H1 (cell line): ENCODE measurements at regions not wholly inside any gene's neighbourhood (a gene's known extent, or its start where the extent isn't known, plus 50 kb on each side); places are given as distances from the start of the nearest gene placed in this dataset.

Source experiments
- CTCF ChIA-PET: fragments of 300-600 bp; sonication (Branson Sonifier 250); formaldehyde crosslinking; loops from one replicate; lab custom pipeline; 2021; ENCODE audit not compliant: partially characterized antibody; lab: Charles Lee
- POLR2A ChIA-PET: fragments of 300-600 bp; sonication (Branson Sonifier 250); formaldehyde crosslinking; loops from one replicate; lab custom pipeline; 2021; ENCODE audit warnings: inconsistent platforms; ENCODE audit not compliant: partially characterized antibody; lab: Charles Lee
- DNase-seq, 2 experiments: peaks; one replicate each; pipeline versions ENCODE4 v3.0.0 to v3.0.0-alpha.2; 2010 to 2022; ENCODE audit warnings: low spot score in 2 of 2, low read depth in 1 of 2, mixed read lengths in 1 of 2
- FAIRE-seq: peaks from 2 replicates; lab custom pipeline; 2011; peaks lifted over from hg19 to GRCh38; lab: Jason Lieb, UNC
- H2AFZ ChIP-seq: 2 replicates; pipeline ENCODE4 v1.8.1; 2012; ENCODE audit warnings: low read length, inconsistent platforms
- H2AK5ac ChIP-seq: 2 replicates; pipeline ENCODE4 v1.6.1; 2013; ENCODE audit warnings: low read depth, low read length
- H2BK120ac ChIP-seq: replicated peaks from 2 replicates; pipeline ENCODE3; 2013; ENCODE audit warnings: low read depth, low read length, inconsistent platforms
- H2BK12ac ChIP-seq: 2 replicates; pipeline ENCODE4 v1.6.1; 2013; ENCODE audit warnings: low read depth, low read length
- H2BK15ac ChIP-seq: 2 replicates; pipeline ENCODE4 v1.6.1; 2013; ENCODE audit warnings: low read length
- H2BK20ac ChIP-seq: 2 replicates; pipeline ENCODE4 v1.6.1; 2013; ENCODE audit warnings: low read length
- H2BK5ac ChIP-seq: 2 replicates; pipeline ENCODE4 v1.6.1; 2013; ENCODE audit warnings: low read depth, low read length
- H3K14ac ChIP-seq: 2 replicates; pipeline ENCODE4 v1.6.1; 2013; ENCODE audit warnings: inconsistent platforms; ENCODE audit not compliant: insufficient read length
- H3K18ac ChIP-seq: 2 replicates; pipeline ENCODE4 v1.6.1; 2013; ENCODE audit warnings: low read length; ENCODE audit errors: extremely low read depth
- H3K23ac ChIP-seq: 2 replicates; pipeline ENCODE4 v1.6.1; 2013; ENCODE audit warnings: inconsistent platforms; ENCODE audit not compliant: insufficient read length
- H3K23me2 ChIP-seq: 2 replicates; pipeline ENCODE4 v1.6.1; 2013; ENCODE audit warnings: low read depth, low read length
- H3K27ac ChIP-seq: 2 replicates; pipeline ENCODE4 v1.6.1; 2011; ENCODE audit warnings: low read depth, low read length, inconsistent platforms
- H3K27me3 ChIP-seq, 4 experiments: replicated peaks in 1 of 4; 1 replicate in 1 of 4; 2 replicates in 3 of 4; pipeline versions ENCODE4 v1.6.1 to v1.8.1; 2011 to 2013; ENCODE audit warnings: low read length in 3 of 4, mild to moderate bottlenecking in 3 of 4, inconsistent platforms in 2 of 4, mixed read lengths in 2 of 4, moderate library complexity in 1 of 4; ENCODE audit not compliant: control insufficient read depth in 3 of 4, insufficient read depth in 3 of 4; ENCODE audit errors: extremely low read depth in 1 of 4
- H3K36me3 ChIP-seq, 4 experiments: 2 replicates each; pipeline versions ENCODE4 v1.6.1 to v1.8.1; 2011 to 2013; ENCODE audit warnings: mild to moderate bottlenecking in 4 of 4, low read length in 3 of 4, moderate library complexity in 2 of 4, control low read depth in 1 of 4, inconsistent platforms in 1 of 4; ENCODE audit not compliant: insufficient read depth in 4 of 4, control insufficient read depth in 2 of 4
- H3K4ac ChIP-seq: replicated peaks from 2 replicates; pipeline ENCODE3; 2013; ENCODE audit warnings: low read length, low read depth, mixed read lengths, inconsistent platforms; ENCODE audit not compliant: insufficient read length
- H3K4me1 ChIP-seq, 4 experiments: replicated peaks in 1 of 4; 1 replicate in 1 of 4; 2 replicates in 3 of 4; pipeline versions ENCODE4 v1.6.1 to v1.8.1; 2011 to 2013; ENCODE audit warnings: low read length in 3 of 4, inconsistent platforms in 2 of 4, mixed read lengths in 1 of 4; ENCODE audit not compliant: insufficient read depth in 4 of 4, control insufficient read depth in 3 of 4
- H3K4me2 ChIP-seq, 2 experiments: 2 replicates each; pipeline versions ENCODE4 v1.6.1 to v1.8.1; 2011 to 2013; ENCODE audit warnings: low read depth in 2 of 2, low read length in 2 of 2, control low read depth in 1 of 2, inconsistent platforms in 1 of 2, mild to moderate bottlenecking in 1 of 2; ENCODE audit not compliant: insufficient read depth in 1 of 2
- H3K4me3 ChIP-seq, 4 experiments: fragments of 200-600, 300-600 bp in 1 of 4; sonication (generic), shearing (Covaris generic), sonication (Bioruptor Twin) in 1 of 4; 2 replicates each; pipeline versions ENCODE4 v1.5.1 to v1.8.1; 2011 to 2016; ENCODE audit warnings: low read length in 4 of 4, low read depth in 3 of 4, control low read depth in 2 of 4, inconsistent platforms in 2 of 4, mild to moderate bottlenecking in 2 of 4, mixed read lengths in 1 of 4, moderate library complexity in 1 of 4; ENCODE audit not compliant: insufficient read depth in 2 of 4; ENCODE audit errors: extremely low read depth in 1 of 4
- H3K56ac ChIP-seq: replicated peaks from 2 replicates; pipeline ENCODE3; 2013; ENCODE audit warnings: low read depth, mild to moderate bottlenecking, mixed read lengths, low read length, inconsistent platforms; ENCODE audit not compliant: insufficient read length
- H3K79me1 ChIP-seq: 2 replicates; pipeline ENCODE4 v1.6.1; 2013; ENCODE audit warnings: low read depth, low read length, control low read depth
- H3K79me2 ChIP-seq, 2 experiments: 2 replicates each; pipeline versions ENCODE4 v1.6.1 to v1.8.1; 2012 to 2013; ENCODE audit warnings: low read length in 2 of 2, mild to moderate bottlenecking in 2 of 2, inconsistent platforms in 1 of 2; ENCODE audit not compliant: insufficient read depth in 2 of 2, control insufficient read depth in 1 of 2
- H3K9ac ChIP-seq, 4 experiments: replicated peaks in 1 of 4; 1 replicate in 1 of 4; 2 replicates in 3 of 4; pipeline versions ENCODE4 v1.6.1 to v1.8.1; 2011 to 2013; ENCODE audit warnings: low read depth in 3 of 4, low read length in 3 of 4, control low read depth in 2 of 4, mild to moderate bottlenecking in 2 of 4, moderate library complexity in 2 of 4, inconsistent platforms in 1 of 4; ENCODE audit errors: extremely low read depth in 1 of 4
- H3K9me3 ChIP-seq, 2 experiments: 2 replicates each; pipeline versions ENCODE4 v1.6.1 to v1.8.1; 2012 to 2013; ENCODE audit warnings: mild to moderate bottlenecking in 2 of 2, moderate library complexity in 2 of 2, control low read depth in 1 of 2, inconsistent platforms in 1 of 2, low read depth in 1 of 2, low read length in 1 of 2, mixed read lengths in 1 of 2; ENCODE audit not compliant: insufficient read depth in 2 of 2
- H4K20me1 ChIP-seq, 2 experiments: replicated peaks in 1 of 2; 2 replicates each; pipeline versions ENCODE3 to v1.8.1; 2011 to 2013; ENCODE audit warnings: inconsistent platforms in 2 of 2, low read length in 2 of 2, mild to moderate bottlenecking in 1 of 2; ENCODE audit not compliant: insufficient read depth in 2 of 2, control insufficient read depth in 1 of 2
- H4K5ac ChIP-seq: 2 replicates; pipeline ENCODE4 v1.6.1; 2013; ENCODE audit warnings: low read length, low read depth, mixed read lengths, inconsistent platforms; ENCODE audit not compliant: insufficient read length
- H4K8ac ChIP-seq: 2 replicates; pipeline ENCODE4 v1.8.0; 2013; ENCODE audit warnings: mild to moderate bottlenecking, moderate library complexity, low read length, inconsistent platforms; ENCODE audit not compliant: insufficient read depth; ENCODE audit errors: extremely low read depth
- H4K91ac ChIP-seq: replicated peaks from 2 replicates; pipeline ENCODE3; 2013; ENCODE audit warnings: low read length, mixed read lengths, inconsistent platforms; ENCODE audit not compliant: insufficient read length
- ATF3 ChIP-seq: IDR thresholded peaks from 2 replicates; pipeline ENCODE4 v1.6.1; 2011; ENCODE audit warnings: low read depth, mild to moderate bottlenecking, low read length; ENCODE audit not compliant: insufficient read depth
- CHD1 ChIP-seq: IDR thresholded peaks from 2 replicates; pipeline ENCODE4 v1.6.1; 2012; ENCODE audit warnings: low read depth, low read length, improper control_type of control experiment
- CTCF ChIP-seq, 3 experiments: IDR thresholded peaks; 1 replicate in 2 of 3; 2 replicates in 1 of 3; pipeline versions ENCODE4 v1.5.1 to v1.6.1; 2011; ENCODE audit warnings: low read length in 3 of 3, mild to moderate bottlenecking in 3 of 3, inconsistent platforms in 2 of 3, low read depth in 1 of 3, moderate library complexity in 1 of 3; ENCODE audit not compliant: insufficient read depth in 1 of 3; ENCODE audit errors: control extremely low read depth in 1 of 3
- JUN ChIP-seq: IDR thresholded peaks from 2 replicates; pipeline ENCODE4 v1.6.1; 2011; ENCODE audit warnings: low read depth, mild to moderate bottlenecking, improper control_type of control experiment, low read length
- KDM1A ChIP-seq: fragments of 200-600, 300-600 bp; sonication (generic); IDR thresholded peaks from 2 replicates; pipeline ENCODE4 v1.7.1; 2016; ENCODE audit warnings: mild to moderate bottlenecking, low read length, borderline replicate concordance
- RAD21 ChIP-seq, 2 experiments: IDR thresholded peaks in 1 of 2; conservative IDR thresholded peaks in 1 of 2; 2 replicates each; pipeline ENCODE4 v1.6.1; 2011; ENCODE audit warnings: low read depth in 2 of 2, low read length in 2 of 2, improper control_type of control experiment in 1 of 2, inconsistent platforms in 1 of 2, mild to moderate bottlenecking in 1 of 2, moderate library complexity in 1 of 2
- RBBP5 ChIP-seq: IDR thresholded peaks from 2 replicates; pipeline ENCODE4 v1.7.1; 2012; ENCODE audit warnings: low read depth, mild to moderate bottlenecking, inconsistent platforms, low read length, moderate library complexity, borderline replicate concordance
- SAP30 ChIP-seq: fragments of 300-600 bp; sonication (generic); IDR thresholded peaks from 2 replicates; pipeline ENCODE4 v1.7.1; 2012; ENCODE audit warnings: low read length, moderate library complexity, mild to moderate bottlenecking, inconsistent platforms; ENCODE audit not compliant: insufficient read depth, insufficient replicate concordance
- SRF ChIP-seq: IDR thresholded peaks from 2 replicates; pipeline ENCODE4 v1.6.1; 2011; ENCODE audit warnings: mild to moderate bottlenecking, low read depth, low read length, moderate library complexity
- SUZ12 ChIP-seq: fragments of 200-600 bp; sonication (generic); IDR thresholded peaks from 2 replicates; pipeline ENCODE4 v1.6.1; 2012; ENCODE audit warnings: mild to moderate bottlenecking, inconsistent platforms, low read length, moderate library complexity, mixed read lengths
- TAF7 ChIP-seq: optimal IDR thresholded peaks from 2 replicates; pipeline ENCODE3; 2011; ENCODE audit warnings: low read depth, mild to moderate bottlenecking, inconsistent platforms, low read length, moderate library complexity, borderline replicate concordance
- WGBS, 2 experiments: shearing (Covaris generic) in 1 of 2; methylation state at CpG; one replicate each; pipeline versions ENCODE4 v1.1.6 to v1.1.7; 2013 to 2015; ENCODE audit warnings: low lambda C conversion rate in 2 of 2, mixed read lengths in 2 of 2, inconsistent platforms in 1 of 2, low coverage in 1 of 2, missing lambda C conversion rate in 1 of 2; ENCODE audit not compliant: insufficient replicate concordance in 2 of 2, insufficient coverage in 1 of 2, insufficient read length in 1 of 2; ENCODE audit errors: extremely low coverage in 1 of 2, missing lambda C conversion rate in 1 of 2; 5-methylcytosine and 5-hydroxymethylcytosine counted together

GRCh38 chr12:89801284-89801683 lies 92.6 kb upstream of the ATP2B1 start:
- ChIA-PET CTCF (no interaction called here), POLR2A (no interaction called here)
- Histone ChIP-seq H3K14ac (no peak overlapping the region), H2BK20ac (no peak overlapping the region), H3K4me3 (no peak overlapping the region), H4K20me1 (no peaks in the 10 kb centered on the region), H3K56ac (no peak overlapping the region), H4K5ac (no peak overlapping the region), H3K18ac (no peak overlapping the region), H3K9me3 (no peaks in the 10 kb centered on the region), H3K4me1 (no peaks in the 10 kb centered on the region), H2BK120ac (no peak overlapping the region), H2BK5ac (no peak overlapping the region), H4K91ac (no peak overlapping the region), H3K9ac (no peak overlapping the region), H3K27ac (no peak overlapping the region), H4K8ac (no peak overlapping the region), H3K23ac (no peak overlapping the region), H3K36me3 (no peaks in the 10 kb centered on the region), H3K23me2 (no peaks in the 10 kb centered on the region), H3K79me2 (no peaks in the 10 kb centered on the region), H2BK15ac (no peak overlapping the region), H2AK5ac (no peak overlapping the region), H3K79me1 (no peaks in the 10 kb centered on the region), H3K27me3 (no peaks in the 10 kb centered on the region), H3K4me2 (no peak overlapping the region), H3K4ac (no peak overlapping the region), H2BK12ac (no peak overlapping the region), H2AFZ (no peak overlapping the region)
- DNase-seq: no peak
- WGBS, 2 experiments: 93% methylated on average over 2 of the region's 2 CpGs; no CpG with 5 or more reads in 1 of the 2 experiments
- no peak for FAIRE-seq
- no peak for TF ChIP-seq SAP30
- no peak for TF ChIP-seq JUN
- no peak for TF ChIP-seq KDM1A
- TF ChIP-seq RBBP5: no peak
- no peak for TF ChIP-seq RAD21 (IDR thresholded peaks at IDR 0.05 in 1 of 2, conservative IDR thresholded peaks at IDR 0.05 in 1 of 2; ENCODE audit: low read depth in 2 of 2, low read length in 2 of 2)
- no peak for TF ChIP-seq SUZ12
- no peak for TF ChIP-seq CHD1
- TF ChIP-seq CTCF (IDR thresholded peaks at IDR 0.05; ENCODE audit: control extremely low read depth in 1 of 3, insufficient read depth in 1 of 3, low read depth in 1 of 3, low read length in 3 of 3): no peak
- TF ChIP-seq SRF: no peak
- no peak for TF ChIP-seq TAF7
- no peak for TF ChIP-seq ATF3
